ENCODE measurements at regions not wholly inside any gene's neighbourhood (a gene's known extent, or its start where the extent isn't known, plus 50 kb on each side); places are given as distances from the start of the nearest gene placed in this dataset.

DNA sequence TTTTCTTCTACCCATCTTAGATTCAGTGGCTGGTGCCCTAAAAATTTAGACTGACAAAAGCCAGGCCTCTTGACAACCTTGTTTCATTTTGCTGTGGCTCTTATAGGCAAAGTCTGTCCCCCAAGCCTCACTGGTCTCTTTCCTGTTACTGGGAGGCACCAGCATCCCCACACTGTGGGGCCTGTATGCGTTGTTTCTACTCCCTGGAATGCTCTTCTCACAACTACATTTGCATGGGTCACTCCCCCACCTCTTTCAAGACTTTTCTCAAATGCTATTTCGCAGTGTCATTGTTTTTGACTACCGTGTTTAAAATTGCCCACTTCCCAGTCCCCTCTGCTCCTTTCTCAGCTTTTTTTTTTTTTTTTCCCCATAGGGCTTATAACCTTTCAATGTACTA, 108.7 kb upstream of the DGKB start:
- no peak for TF ChIP-seq CTCF (IDR thresholded peaks at IDR 0.05; ENCODE audit: low read depth, low read length, missing input control)
- no peak for TF ChIP-seq TAF1 (conservative IDR thresholded peaks at IDR 0.05)
- TF ChIP-seq, protein P1, sequence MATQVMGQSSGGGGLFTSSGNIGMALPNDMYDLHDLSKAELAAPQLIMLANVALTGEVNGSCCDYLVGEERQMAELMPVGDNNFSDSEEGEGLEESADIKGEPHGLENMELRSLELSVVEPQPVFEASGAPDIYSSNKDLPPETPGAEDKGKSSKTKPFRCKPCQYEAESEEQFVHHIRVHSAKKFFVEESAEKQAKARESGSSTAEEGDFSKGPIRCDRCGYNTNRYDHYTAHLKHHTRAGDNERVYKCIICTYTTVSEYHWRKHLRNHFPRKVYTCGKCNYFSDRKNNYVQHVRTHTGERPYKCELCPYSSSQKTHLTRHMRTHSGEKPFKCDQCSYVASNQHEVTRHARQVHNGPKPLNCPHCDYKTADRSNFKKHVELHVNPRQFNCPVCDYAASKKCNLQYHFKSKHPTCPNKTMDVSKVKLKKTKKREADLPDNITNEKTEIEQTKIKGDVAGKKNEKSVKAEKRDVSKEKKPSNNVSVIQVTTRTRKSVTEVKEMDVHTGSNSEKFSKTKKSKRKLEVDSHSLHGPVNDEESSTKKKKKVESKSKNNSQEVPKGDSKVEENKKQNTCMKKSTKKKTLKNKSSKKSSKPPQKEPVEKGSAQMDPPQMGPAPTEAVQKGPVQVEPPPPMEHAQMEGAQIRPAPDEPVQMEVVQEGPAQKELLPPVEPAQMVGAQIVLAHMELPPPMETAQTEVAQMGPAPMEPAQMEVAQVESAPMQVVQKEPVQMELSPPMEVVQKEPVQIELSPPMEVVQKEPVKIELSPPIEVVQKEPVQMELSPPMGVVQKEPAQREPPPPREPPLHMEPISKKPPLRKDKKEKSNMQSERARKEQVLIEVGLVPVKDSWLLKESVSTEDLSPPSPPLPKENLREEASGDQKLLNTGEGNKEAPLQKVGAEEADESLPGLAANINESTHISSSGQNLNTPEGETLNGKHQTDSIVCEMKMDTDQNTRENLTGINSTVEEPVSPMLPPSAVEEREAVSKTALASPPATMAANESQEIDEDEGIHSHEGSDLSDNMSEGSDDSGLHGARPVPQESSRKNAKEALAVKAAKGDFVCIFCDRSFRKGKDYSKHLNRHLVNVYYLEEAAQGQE (IDR thresholded peaks at IDR 0.05): no peak
- TF ChIP-seq, protein P2, sequence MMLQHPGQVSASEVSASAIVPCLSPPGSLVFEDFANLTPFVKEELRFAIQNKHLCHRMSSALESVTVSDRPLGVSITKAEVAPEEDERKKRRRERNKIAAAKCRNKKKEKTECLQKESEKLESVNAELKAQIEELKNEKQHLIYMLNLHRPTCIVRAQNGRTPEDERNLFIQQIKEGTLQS (IDR thresholded peaks at IDR 0.05): no peak
- no peak for TF ChIP-seq MAX (IDR thresholded peaks at IDR 0.05)
- no peak for TF ChIP-seq RAD21 (IDR thresholded peaks at IDR 0.05)
- no peak for TF ChIP-seq EGR1 (IDR thresholded peaks at IDR 0.05; ENCODE audit: low read depth in 2 of 2)
- TF ChIP-seq SP1 (IDR thresholded peaks at IDR 0.05): no peak
- TF ChIP-seq GABPA (IDR thresholded peaks at IDR 0.05 in 1 of 2, conservative IDR thresholded peaks at IDR 0.05 in 1 of 2): no peak
- TF ChIP-seq ZBTB33 (IDR thresholded peaks at IDR 0.05): no peak
- no peak for TF ChIP-seq HNF4A (conservative IDR thresholded peaks at IDR 0.05)
- no peak for TF ChIP-seq YY1 (IDR thresholded peaks at IDR 0.05)
- no peak for TF ChIP-seq FOXA1 (IDR thresholded peaks at IDR 0.05)
- no peak for TF ChIP-seq RXRA (IDR thresholded peaks at IDR 0.05)
